Astrocyte of the cerebellum (primary cell): ENCODE measurements at regions not wholly inside any gene's neighbourhood (a gene's known extent, or its start where the extent isn't known, plus 50 kb on each side); places are given as distances from the start of the nearest gene placed in this dataset.

ENCODE experiments used
- DNase-seq: peaks from one replicate; pipeline ENCODE4 v3.0.0-alpha.2; 2011; ENCODE audit warnings: low read depth
- H3K4me3 ChIP-seq: 2 replicates; pipeline ENCODE4 v1.5.1; 2011; ENCODE audit warnings: mild to moderate bottlenecking, low read depth, low read length, moderate library complexity
- in situ Hi-C: cut with HindIII; loops from 2 replicates; pipeline ENCODE4 v1.10.0; 2017; ENCODE audit warnings: low sequenced_read_pairs
- TF ChIP-seq, protein P1 (sequence below): IDR thresholded peaks from 2 replicates; pipeline ENCODE4 v1.5.1; 2012; ENCODE audit warnings: low read length, low read depth, moderate library complexity, mild to moderate bottlenecking; ENCODE audit errors: missing control alignments

- no peak overlapping the region for H3K4me3 ChIP-seq
- TF ChIP-seq, protein P1, sequence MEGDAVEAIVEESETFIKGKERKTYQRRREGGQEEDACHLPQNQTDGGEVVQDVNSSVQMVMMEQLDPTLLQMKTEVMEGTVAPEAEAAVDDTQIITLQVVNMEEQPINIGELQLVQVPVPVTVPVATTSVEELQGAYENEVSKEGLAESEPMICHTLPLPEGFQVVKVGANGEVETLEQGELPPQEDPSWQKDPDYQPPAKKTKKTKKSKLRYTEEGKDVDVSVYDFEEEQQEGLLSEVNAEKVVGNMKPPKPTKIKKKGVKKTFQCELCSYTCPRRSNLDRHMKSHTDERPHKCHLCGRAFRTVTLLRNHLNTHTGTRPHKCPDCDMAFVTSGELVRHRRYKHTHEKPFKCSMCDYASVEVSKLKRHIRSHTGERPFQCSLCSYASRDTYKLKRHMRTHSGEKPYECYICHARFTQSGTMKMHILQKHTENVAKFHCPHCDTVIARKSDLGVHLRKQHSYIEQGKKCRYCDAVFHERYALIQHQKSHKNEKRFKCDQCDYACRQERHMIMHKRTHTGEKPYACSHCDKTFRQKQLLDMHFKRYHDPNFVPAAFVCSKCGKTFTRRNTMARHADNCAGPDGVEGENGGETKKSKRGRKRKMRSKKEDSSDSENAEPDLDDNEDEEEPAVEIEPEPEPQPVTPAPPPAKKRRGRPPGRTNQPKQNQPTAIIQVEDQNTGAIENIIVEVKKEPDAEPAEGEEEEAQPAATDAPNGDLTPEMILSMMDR, result no peak
- in situ Hi-C loops, result no loop called here
- DNase-seq, result no peak
These were observed 98.4 kb downstream of the AREG start for GRCh38 chr4:74543231-74543781.

DNA sequence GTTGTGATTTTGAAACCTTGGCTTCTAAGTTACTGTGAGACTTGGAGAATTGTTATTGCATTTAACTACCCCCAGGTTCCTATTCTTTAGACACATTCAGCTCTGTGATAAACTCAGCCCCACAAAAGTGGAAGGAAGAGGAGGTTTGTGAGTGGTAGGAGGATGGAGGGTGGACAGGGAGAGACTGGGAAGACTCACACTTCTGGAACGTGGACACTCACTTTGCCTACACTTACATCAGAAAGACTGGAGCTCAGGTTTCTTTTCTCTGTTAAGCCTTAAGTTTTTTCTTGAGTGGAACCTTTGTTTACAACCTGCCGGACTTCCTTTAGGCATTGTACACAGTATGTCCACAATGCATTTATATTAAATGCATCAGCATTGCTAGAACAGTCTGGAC lies 99.0 kb downstream of the AREG start:
- TF ChIP-seq, protein P1, result no peak
- in situ Hi-C loops, result no loop called here
- H3K4me3 ChIP-seq, result no peak overlapping the region
- no peak for DNase-seq

DNA sequence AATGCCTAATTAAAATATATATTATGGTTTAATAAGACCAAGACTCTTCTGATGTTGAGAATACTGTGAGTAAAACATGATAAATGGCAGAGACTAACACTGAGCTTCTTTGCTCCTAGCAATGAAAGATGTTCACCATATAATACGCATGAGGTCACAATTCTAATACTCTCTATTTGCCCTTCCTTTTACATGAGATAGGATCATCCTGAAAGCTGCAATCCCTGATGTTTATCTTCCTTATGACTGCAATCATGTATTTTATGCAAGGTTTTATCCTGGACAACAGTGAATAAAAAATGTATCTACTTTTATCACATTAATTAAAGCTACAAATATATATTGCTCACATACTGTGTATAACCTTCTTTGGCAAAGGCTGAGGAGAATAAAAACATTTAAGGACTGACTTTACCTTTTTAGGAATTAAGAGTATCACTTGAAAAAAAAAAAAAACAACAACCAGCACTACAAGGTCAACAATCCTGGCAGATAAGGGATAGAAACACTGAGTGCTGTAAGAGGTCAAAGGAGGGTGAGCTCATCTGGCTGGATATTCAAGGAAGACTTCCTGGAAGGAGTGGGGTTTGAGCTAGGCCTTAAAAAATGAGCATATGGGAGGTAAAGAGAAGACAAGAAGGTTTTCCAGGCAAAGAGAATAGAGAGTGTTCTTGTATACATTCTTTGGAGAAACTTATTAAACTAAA lies 99.9 kb downstream of the AREG start:
- TF ChIP-seq, protein P1, result no peak
- DNase-seq, result no peak
- no peak overlapping the region for H3K4me3 ChIP-seq
- in situ Hi-C loops, result loop anchor here (5.0 kb wide), 1 partner anchor 77 kb away; no protein-coding TSS in a partner anchor

DNA sequence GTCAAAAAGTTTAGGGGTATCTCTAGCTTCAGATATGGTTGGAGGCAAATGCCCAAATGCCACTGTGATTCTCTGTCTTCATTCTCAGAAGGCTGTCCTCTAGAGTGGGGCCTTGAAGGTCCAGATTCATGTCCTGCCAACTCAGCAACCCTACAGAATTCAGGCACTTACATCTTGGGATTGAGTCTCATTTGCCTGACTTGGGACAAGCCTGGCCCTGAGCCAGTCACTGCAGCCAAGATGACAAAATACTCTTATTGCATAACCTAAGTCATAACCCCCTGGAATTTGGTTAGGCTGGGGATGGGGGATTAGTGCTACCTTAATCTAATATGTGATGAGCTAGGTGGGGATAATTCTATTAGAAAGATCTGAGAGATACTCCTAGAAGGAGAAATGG lies 100.5 kb downstream of the AREG start:
- H3K4me3 ChIP-seq, result no peak overlapping the region
- DNase-seq, result no peak
- TF ChIP-seq, protein P1, result no peak
- in situ Hi-C loops, result loop anchor here (5.0 kb wide), 1 partner anchor 77 kb away; no protein-coding TSS in a partner anchor

DNA sequence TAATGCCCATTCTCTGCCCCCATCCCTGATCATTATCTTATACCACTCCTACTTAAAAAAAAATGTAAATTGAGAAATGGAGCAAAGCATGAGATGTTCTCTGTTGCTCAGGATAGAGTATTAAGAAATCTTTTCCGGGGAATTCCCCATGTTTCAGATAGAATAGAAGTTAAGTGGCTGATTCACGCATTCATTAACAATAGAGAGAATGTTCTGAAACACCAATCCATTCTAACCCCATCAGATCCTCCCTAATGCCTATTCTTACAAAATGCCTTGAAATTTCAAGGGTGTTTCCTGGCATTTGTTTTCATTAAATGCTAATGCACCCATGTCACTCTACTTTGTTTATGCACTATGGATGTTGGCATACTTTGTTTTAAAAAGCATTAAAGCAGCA lies 101.1 kb downstream of the AREG start:
- TF ChIP-seq, protein P1, result no peak
- in situ Hi-C loops, result loop anchor here (5.0 kb wide), 1 partner anchor 76 kb away; no protein-coding TSS in a partner anchor
- no peak overlapping the region for H3K4me3 ChIP-seq
- DNase-seq, result no peak

DNA sequence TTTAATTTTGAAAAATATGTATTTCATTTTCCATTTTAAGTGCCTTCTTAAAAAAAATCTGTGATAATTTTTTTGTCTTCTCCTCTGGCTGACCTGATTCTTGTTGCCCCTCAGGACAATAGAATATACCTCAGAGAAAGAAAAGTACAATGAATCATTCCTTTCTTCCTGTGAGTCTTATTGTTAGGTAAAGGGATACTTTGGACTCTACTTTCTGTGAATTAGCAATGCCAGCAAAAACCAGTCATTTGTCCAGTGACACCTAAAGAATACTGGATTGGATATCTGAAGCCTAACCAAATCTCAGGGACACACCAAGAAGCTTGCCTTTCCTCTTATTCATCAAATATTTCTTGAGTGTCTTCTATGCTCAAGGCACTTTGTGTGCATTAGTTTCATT lies 102.1 kb downstream of the AREG start:
- TF ChIP-seq, protein P1, result no peak
- in situ Hi-C loops, result loop anchor here (5.0 kb wide), 1 partner anchor 75 kb away; no protein-coding TSS in a partner anchor
- H3K4me3 ChIP-seq, result no peak overlapping the region
- DNase-seq, result no peak
